HG03066 (cell line): ENCODE measurements at regions not wholly inside any gene's neighbourhood (a gene's known extent, or its start where the extent isn't known, plus 50 kb on each side); places are given as distances from the start of the nearest gene placed in this dataset.

Experiments
- ATAC-seq: cut with Tn5 transposase; IDR thresholded peaks from one replicate; pipeline ENCODE4 v1.9.1; 2021; ENCODE audit warnings: low read depth; ENCODE audit not compliant: unreplicated experiment

- no peak for ATAC-seq
Observed at GRCh38 chr12:124236625-124237031, 58.3 kb upstream of the RFLNA start.

GRCh38 chr12:124238886-124239285 is 56.0 kb upstream of the RFLNA start:
- ATAC-seq, result no peak

GRCh38 chr12:124240493-124240892 is 54.4 kb upstream of the RFLNA start:
- ATAC-seq, result no peak

- no peak for ATAC-seq
Observed at GRCh38 chr12:124241776-124242528, 52.9 kb upstream of the RFLNA start.

GRCh38 chr12:124242529-124243065 is 52.3 kb upstream of the RFLNA start:
- ATAC-seq, result no peak

DNA sequence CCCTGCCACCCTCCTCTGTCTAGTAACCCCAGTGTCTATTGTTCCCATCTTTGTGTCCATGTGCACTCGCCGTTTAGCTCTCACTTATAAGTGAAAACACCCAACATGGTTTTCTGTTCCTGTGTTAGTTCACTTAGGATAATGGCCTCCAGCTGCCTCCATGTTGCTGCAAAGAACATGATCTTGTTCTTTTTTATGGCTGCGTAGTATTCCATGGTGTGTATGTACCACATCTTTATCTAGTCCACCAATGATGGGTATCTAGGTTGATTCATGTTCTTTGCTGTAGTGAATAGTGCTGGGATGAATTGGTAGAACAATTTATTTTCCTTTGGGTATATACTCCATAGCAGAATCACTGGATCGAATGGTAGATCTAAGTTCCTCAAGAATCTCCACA is 51.0 kb upstream of the RFLNA start:
- ATAC-seq, result no peak
